ENCODE measurements at regions not wholly inside any gene's neighbourhood (a gene's known extent, or its start where the extent isn't known, plus 50 kb on each side); places are given as distances from the start of the nearest gene placed in this dataset.

- TF ChIP-seq, protein P1, sequence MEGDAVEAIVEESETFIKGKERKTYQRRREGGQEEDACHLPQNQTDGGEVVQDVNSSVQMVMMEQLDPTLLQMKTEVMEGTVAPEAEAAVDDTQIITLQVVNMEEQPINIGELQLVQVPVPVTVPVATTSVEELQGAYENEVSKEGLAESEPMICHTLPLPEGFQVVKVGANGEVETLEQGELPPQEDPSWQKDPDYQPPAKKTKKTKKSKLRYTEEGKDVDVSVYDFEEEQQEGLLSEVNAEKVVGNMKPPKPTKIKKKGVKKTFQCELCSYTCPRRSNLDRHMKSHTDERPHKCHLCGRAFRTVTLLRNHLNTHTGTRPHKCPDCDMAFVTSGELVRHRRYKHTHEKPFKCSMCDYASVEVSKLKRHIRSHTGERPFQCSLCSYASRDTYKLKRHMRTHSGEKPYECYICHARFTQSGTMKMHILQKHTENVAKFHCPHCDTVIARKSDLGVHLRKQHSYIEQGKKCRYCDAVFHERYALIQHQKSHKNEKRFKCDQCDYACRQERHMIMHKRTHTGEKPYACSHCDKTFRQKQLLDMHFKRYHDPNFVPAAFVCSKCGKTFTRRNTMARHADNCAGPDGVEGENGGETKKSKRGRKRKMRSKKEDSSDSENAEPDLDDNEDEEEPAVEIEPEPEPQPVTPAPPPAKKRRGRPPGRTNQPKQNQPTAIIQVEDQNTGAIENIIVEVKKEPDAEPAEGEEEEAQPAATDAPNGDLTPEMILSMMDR (IDR thresholded peaks at IDR 0.05; ENCODE audit: low read depth, low read length) = no peak
- TF ChIP-seq POLR2A (IDR thresholded peaks at IDR 0.05; ENCODE audit: extremely low read depth, insufficient read length) (no peak), MYC (IDR thresholded peaks at IDR 0.05; ENCODE audit: low read depth, low read length) (no peak), MAX (IDR thresholded peaks at IDR 0.05; ENCODE audit: low read depth, low read length) (no peak)
These were observed 154.4 kb downstream of the EBLN2 start for GRCh38 chr3:73215901-73216300.

Measured in NB4 (cell line).